ENCODE measurements at regions not wholly inside any gene's neighbourhood (a gene's known extent, or its start where the extent isn't known, plus 50 kb on each side); places are given as distances from the start of the nearest gene placed in this dataset.
A peak's percentile ranks its signal among the peaks of the same experiment; 100 is the strongest.

- Histone ChIP-seq H3K9me3 (replicated peaks; ENCODE audit: control insufficient read depth, low read depth, low read length) (no peaks in the 10 kb centered on the region), H3K27me3 (ENCODE audit: control insufficient read depth, insufficient read depth, low read length) (peaks cover 2% of the 10 kb centered on the region), H3K36me3 (ENCODE audit: control insufficient read depth, insufficient read depth, low read length) (no peaks in the 10 kb centered on the region), H3K4me1 (ENCODE audit: control insufficient read depth, insufficient read depth, low read length) (peaks cover 49% of the 10 kb centered on the region), H3K27ac (ENCODE audit: low read length) (no peak overlapping the region), H3K4me3 (ENCODE audit: low read length) (no peak overlapping the region)
- WGBS (ENCODE audit: insufficient coverage), result 77% methylated on average over 4 of the region's 5 CpGs
- DNase-seq, result no peak
Observed at GRCh38 chr2:200181755-200182154, 124.7 kb upstream of the SPATS2L start.

GRCh38 chr2:200184748-200185627, 121.5 kb upstream of the SPATS2L start:
- H3K4me3 ChIP-seq (ENCODE audit: low read length), result no peak overlapping the region
- H3K27ac ChIP-seq (ENCODE audit: low read length), result no peak overlapping the region
- no peaks in the 10 kb centered on the region for H3K9me3 ChIP-seq (replicated peaks; ENCODE audit: control insufficient read depth, low read depth, low read length)
- peaks cover 2% of the 10 kb centered on the region for H3K27me3 ChIP-seq (ENCODE audit: control insufficient read depth, insufficient read depth, low read length)
- no peak for DNase-seq
- peaks cover 24% of the 10 kb centered on the region for H3K4me1 ChIP-seq (ENCODE audit: control insufficient read depth, insufficient read depth, low read length)
- 35% methylated on average over 2 of the region's 8 CpGs for WGBS (ENCODE audit: insufficient coverage)
- no peaks in the 10 kb centered on the region for H3K36me3 ChIP-seq (ENCODE audit: control insufficient read depth, insufficient read depth, low read length)

- Histone ChIP-seq H3K27ac (ENCODE audit: low read length) (no peak overlapping the region), H3K4me3 (ENCODE audit: low read length) (no peak overlapping the region), H3K27me3 (ENCODE audit: control insufficient read depth, insufficient read depth, low read length) (peaks cover under 1% of the 10 kb centered on the region), H3K4me1 (ENCODE audit: control insufficient read depth, insufficient read depth, low read length) (peaks cover 18% of the 10 kb centered on the region), H3K36me3 (ENCODE audit: control insufficient read depth, insufficient read depth, low read length) (no peaks in the 10 kb centered on the region), H3K9me3 (replicated peaks; ENCODE audit: control insufficient read depth, low read depth, low read length) (no peaks in the 10 kb centered on the region)
- no CpG with 5 or more reads among the region's 5 CpGs for WGBS (ENCODE audit: insufficient coverage)
- no peak for DNase-seq
Observed at GRCh38 chr2:200185628-200186000, 120.9 kb upstream of the SPATS2L start.

GRCh38 chr2:200186002-200186401, 120.5 kb upstream of the SPATS2L start:
- Histone ChIP-seq H3K9me3 (replicated peaks; ENCODE audit: control insufficient read depth, low read depth, low read length) (no peaks in the 10 kb centered on the region), H3K27me3 (ENCODE audit: control insufficient read depth, insufficient read depth, low read length) (no peaks in the 10 kb centered on the region), H3K27ac (ENCODE audit: low read length) (no peak overlapping the region), H3K4me1 (ENCODE audit: control insufficient read depth, insufficient read depth, low read length) (peaks cover 14% of the 10 kb centered on the region), H3K4me3 (ENCODE audit: low read length) (no peak overlapping the region), H3K36me3 (ENCODE audit: control insufficient read depth, insufficient read depth, low read length) (no peaks in the 10 kb centered on the region)
- DNase-seq, result no peak
- WGBS (ENCODE audit: insufficient coverage), result no CpG with 5 or more reads among the region's 1 CpG

GRCh38 chr2:200188876-200189275, 117.6 kb upstream of the SPATS2L start:
- peak; percentile 35 for DNase-seq
- Histone ChIP-seq H3K27me3 (ENCODE audit: control insufficient read depth, insufficient read depth, low read length) (no peaks in the 10 kb centered on the region), H3K9me3 (replicated peaks; ENCODE audit: control insufficient read depth, low read depth, low read length) (no peaks in the 10 kb centered on the region), H3K36me3 (ENCODE audit: control insufficient read depth, insufficient read depth, low read length) (no peaks in the 10 kb centered on the region), H3K4me1 (ENCODE audit: control insufficient read depth, insufficient read depth, low read length) (peaks cover 6% of the 10 kb centered on the region), H3K27ac (ENCODE audit: low read length) (no peak overlapping the region), H3K4me3 (ENCODE audit: low read length) (no peak overlapping the region)
- WGBS (ENCODE audit: insufficient coverage), result no CpG with 5 or more reads among the region's 3 CpGs

- 20% methylated on average over 1 of the region's 2 CpGs for WGBS (ENCODE audit: insufficient coverage)
Observed at GRCh38 chr2:200189964-200190363, 116.5 kb upstream of the SPATS2L start.

GRCh38 chr2:200193331-200193730, 113.2 kb upstream of the SPATS2L start:
- no peak overlapping the region for H3K4me3 ChIP-seq (ENCODE audit: low read length)
- H3K27me3 ChIP-seq (ENCODE audit: control insufficient read depth, insufficient read depth, low read length), result no peaks in the 10 kb centered on the region
- no CpG with 5 or more reads among the region's 3 CpGs for WGBS (ENCODE audit: insufficient coverage)
- no peaks in the 10 kb centered on the region for H3K4me1 ChIP-seq (ENCODE audit: control insufficient read depth, insufficient read depth, low read length)
- no peaks in the 10 kb centered on the region for H3K9me3 ChIP-seq (replicated peaks; ENCODE audit: control insufficient read depth, low read depth, low read length)
- no peak for DNase-seq
- no peak overlapping the region for H3K27ac ChIP-seq (ENCODE audit: low read length)
- no peaks in the 10 kb centered on the region for H3K36me3 ChIP-seq (ENCODE audit: control insufficient read depth, insufficient read depth, low read length)

More at GRCh38 chr2:200189964-200190363, 116.5 kb upstream of the SPATS2L start:
- DNase-seq, result no peak
- Histone ChIP-seq H3K9me3 (replicated peaks; ENCODE audit: control insufficient read depth, low read depth, low read length) (no peaks in the 10 kb centered on the region), H3K4me1 (ENCODE audit: control insufficient read depth, insufficient read depth, low read length) (peaks cover 5% of the 10 kb centered on the region), H3K27ac (ENCODE audit: low read length) (no peak overlapping the region), H3K4me3 (ENCODE audit: low read length) (no peak overlapping the region), H3K36me3 (ENCODE audit: control insufficient read depth, insufficient read depth, low read length) (no peaks in the 10 kb centered on the region), H3K27me3 (ENCODE audit: control insufficient read depth, insufficient read depth, low read length) (no peaks in the 10 kb centered on the region)

GRCh38 chr2:200193791-200194190, 112.7 kb upstream of the SPATS2L start:
- Histone ChIP-seq H3K27me3 (ENCODE audit: control insufficient read depth, insufficient read depth, low read length) (no peaks in the 10 kb centered on the region), H3K9me3 (replicated peaks; ENCODE audit: control insufficient read depth, low read depth, low read length) (no peaks in the 10 kb centered on the region), H3K4me3 (ENCODE audit: low read length) (no peak overlapping the region), H3K36me3 (ENCODE audit: control insufficient read depth, insufficient read depth, low read length) (no peaks in the 10 kb centered on the region), H3K4me1 (ENCODE audit: control insufficient read depth, insufficient read depth, low read length) (no peaks in the 10 kb centered on the region), H3K27ac (ENCODE audit: low read length) (no peak overlapping the region)
- WGBS (ENCODE audit: insufficient coverage), result no CpG with 5 or more reads among the region's 5 CpGs
- DNase-seq, result no peak

GRCh38 chr2:200194746-200195145, 111.7 kb upstream of the SPATS2L start:
- no peaks in the 10 kb centered on the region for H3K36me3 ChIP-seq (ENCODE audit: control insufficient read depth, insufficient read depth, low read length)
- H3K9me3 ChIP-seq (replicated peaks; ENCODE audit: control insufficient read depth, low read depth, low read length), result no peaks in the 10 kb centered on the region
- H3K4me3 ChIP-seq (ENCODE audit: low read length), result no peak overlapping the region
- DNase-seq, result no peak
- no peaks in the 10 kb centered on the region for H3K27me3 ChIP-seq (ENCODE audit: control insufficient read depth, insufficient read depth, low read length)
- 88% methylated on average over 3 of the region's 4 CpGs for WGBS (ENCODE audit: insufficient coverage)
- peaks cover 5% of the 10 kb centered on the region for H3K4me1 ChIP-seq (ENCODE audit: control insufficient read depth, insufficient read depth, low read length)
- no peak overlapping the region for H3K27ac ChIP-seq (ENCODE audit: low read length)

- no CpG with 5 or more reads among the region's 2 CpGs for WGBS (ENCODE audit: insufficient coverage)
- no peaks in the 10 kb centered on the region for H3K36me3 ChIP-seq (ENCODE audit: control insufficient read depth, insufficient read depth, low read length)
- H3K9me3 ChIP-seq (replicated peaks; ENCODE audit: control insufficient read depth, low read depth, low read length), result no peaks in the 10 kb centered on the region
- H3K27ac ChIP-seq (ENCODE audit: low read length), result no peak overlapping the region
- H3K27me3 ChIP-seq (ENCODE audit: control insufficient read depth, insufficient read depth, low read length), result no peaks in the 10 kb centered on the region
- no peak for DNase-seq
- H3K4me1 ChIP-seq (ENCODE audit: control insufficient read depth, insufficient read depth, low read length), result peaks cover 9% of the 10 kb centered on the region
- H3K4me3 ChIP-seq (ENCODE audit: low read length), result no peak overlapping the region
Observed at GRCh38 chr2:200199005-200199404, 107.5 kb upstream of the SPATS2L start.

Measured in muscle of leg (tissue), 3 donors.